GM21576 (cell line): ENCODE measurements at regions not wholly inside any gene's neighbourhood (a gene's known extent, or its start where the extent isn't known, plus 50 kb on each side); places are given as distances from the start of the nearest gene placed in this dataset.

ENCODE experiments used
- ATAC-seq: cut with Tn5 transposase; IDR thresholded peaks from one replicate; pipeline ENCODE4 v1.9.1; 2021; ENCODE audit warnings: mild to moderate bottlenecking, moderate library complexity; ENCODE audit not compliant: unreplicated experiment

- no peak for ATAC-seq
Measured at GRCh38 chr3:23019596-23020300, 183.4 kb upstream of the UBE2E2 start.

- ATAC-seq: no peak
Measured at GRCh38 chr3:23028294-23028693, 174.8 kb upstream of the UBE2E2 start.

- ATAC-seq: no peak
Measured at GRCh38 chr3:23029001-23029400, 174.1 kb upstream of the UBE2E2 start.

GRCh38 chr3:23035927-23036640, 167.0 kb upstream of the UBE2E2 start:
- no peak for ATAC-seq

- ATAC-seq: no peak
Measured at GRCh38 chr3:23036728-23037127, 166.4 kb upstream of the UBE2E2 start.

GRCh38 chr3:23038471-23038870, 164.7 kb upstream of the UBE2E2 start:
- no peak for ATAC-seq

GRCh38 chr3:23041918-23042696, 161.0 kb upstream of the UBE2E2 start:
- ATAC-seq: no peak

GRCh38 chr3:23044463-23044862, 158.7 kb upstream of the UBE2E2 start:
- ATAC-seq: no peak

- no peak for ATAC-seq
Measured at GRCh38 chr3:23046536-23046935, 156.6 kb upstream of the UBE2E2 start.

- no peak for ATAC-seq
Measured at GRCh38 chr3:23051240-23052140, 151.6 kb upstream of the UBE2E2 start.

GRCh38 chr3:23052208-23052607, 150.9 kb upstream of the UBE2E2 start:
- ATAC-seq: no peak

- ATAC-seq: no peak
Measured at GRCh38 chr3:23052620-23053019, 150.5 kb upstream of the UBE2E2 start.

GRCh38 chr3:23055733-23056376, 147.3 kb upstream of the UBE2E2 start:
- ATAC-seq: peak; percentile 81

GRCh38 chr3:23062582-23062981, 140.5 kb upstream of the UBE2E2 start:
- ATAC-seq: no peak

- no peak for ATAC-seq
Measured at GRCh38 chr3:23062982-23063381, 140.1 kb upstream of the UBE2E2 start.

- no peak for ATAC-seq
Measured at GRCh38 chr3:23067116-23067515, 136.0 kb upstream of the UBE2E2 start.

- ATAC-seq: no peak
Measured at GRCh38 chr3:23068016-23068728, 135.0 kb upstream of the UBE2E2 start.

- ATAC-seq: peak; percentile 34
Measured at GRCh38 chr3:23071296-23071695, 131.8 kb upstream of the UBE2E2 start.

GRCh38 chr3:23071758-23072157, 131.4 kb upstream of the UBE2E2 start:
- peak; percentile 82 for ATAC-seq

GRCh38 chr3:23072693-23073092, 130.4 kb upstream of the UBE2E2 start:
- no peak for ATAC-seq
